Skeletal muscle satellite cell (primary cell): ENCODE measurements at regions not wholly inside any gene's neighbourhood (a gene's known extent, or its start where the extent isn't known, plus 50 kb on each side); places are given as distances from the start of the nearest gene placed in this dataset.
A peak's percentile ranks its signal among the peaks of the same experiment; 100 is the strongest.
"Not testable (repeated sequence)": the region's sequence is repeated elsewhere in the genome, so short reads cannot be mapped to it uniquely, and the experiment has no call there.

Experiments used
- H3K27me3 ChIP-seq: 2 replicates; pipeline ENCODE4 v1.7.0; 2013; ENCODE audit warnings: low read length; ENCODE audit not compliant: control insufficient read depth, insufficient read depth
- H3K36me3 ChIP-seq: 2 replicates; pipeline ENCODE4 v1.7.0; 2013; ENCODE audit warnings: mild to moderate bottlenecking, control low read depth, low read length; ENCODE audit not compliant: insufficient read depth
- H3K4me1 ChIP-seq: 2 replicates; pipeline ENCODE4 v1.7.0; 2013; ENCODE audit warnings: low read length; ENCODE audit not compliant: control insufficient read depth, insufficient read depth
- H3K4me2 ChIP-seq: 2 replicates; pipeline ENCODE4 v1.7.0; 2013; ENCODE audit warnings: mild to moderate bottlenecking, low read length
- H3K4me3 ChIP-seq: 2 replicates; pipeline ENCODE4 v1.7.0; 2013; ENCODE audit warnings: low read length
- H3K9ac ChIP-seq: 2 replicates; pipeline ENCODE4 v1.7.0; 2013; ENCODE audit warnings: mild to moderate bottlenecking, low read depth, low read length, moderate library complexity
- H3K9me3 ChIP-seq: replicated peaks from 2 replicates; pipeline ENCODE4 v1.7.0; 2013; ENCODE audit warnings: mild to moderate bottlenecking, control low read depth, low read length

DNA sequence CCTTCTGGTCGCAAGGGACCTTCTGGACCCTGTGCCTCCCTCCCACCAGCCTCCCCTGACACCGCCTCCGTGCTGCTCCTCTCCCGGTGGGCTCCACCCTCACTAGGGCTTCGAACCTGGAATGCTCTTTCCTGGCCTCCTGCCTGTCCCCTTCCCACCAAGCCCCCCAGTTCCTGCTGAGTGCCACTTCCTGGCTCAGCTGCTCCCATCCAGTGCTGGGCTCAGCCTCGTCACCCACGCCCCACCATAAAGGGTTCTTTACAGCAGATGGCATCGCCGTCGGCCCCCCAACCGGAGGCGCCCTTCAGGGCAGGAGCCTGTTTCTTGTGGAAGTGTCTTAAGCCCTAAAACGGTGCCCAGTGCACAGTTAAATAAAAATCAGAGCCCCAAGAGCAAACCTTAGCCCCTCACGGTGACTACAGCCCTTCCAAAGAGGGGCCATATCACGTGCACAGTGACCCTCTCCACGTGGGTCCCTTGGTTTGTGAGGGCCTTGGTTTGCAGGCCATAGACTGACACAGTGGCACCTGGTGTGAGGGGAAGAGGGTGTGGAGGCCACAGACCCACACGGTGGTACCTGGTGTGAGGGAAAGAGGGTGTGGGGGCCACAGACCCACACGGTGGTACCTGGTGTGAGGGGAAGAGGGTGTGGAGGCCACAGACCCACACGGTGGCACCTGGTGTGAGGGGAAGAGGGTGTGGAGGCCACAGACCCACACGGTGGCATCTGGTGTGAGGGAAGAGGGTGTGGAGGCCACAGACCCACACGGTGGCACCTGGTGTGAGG lies 111.4 kb downstream of the METRNL start:
- Histone ChIP-seq H3K4me3 (no peak overlapping the region), H3K9ac (peak overlapping the region; percentile 54), H3K9me3 (no peaks in the 10 kb centered on the region), H3K36me3 (no peaks in the 10 kb centered on the region), H3K4me2 (no peak overlapping the region), H3K27me3 (no peaks in the 10 kb centered on the region), H3K4me1 (peaks cover 61% of the 10 kb centered on the region)

DNA sequence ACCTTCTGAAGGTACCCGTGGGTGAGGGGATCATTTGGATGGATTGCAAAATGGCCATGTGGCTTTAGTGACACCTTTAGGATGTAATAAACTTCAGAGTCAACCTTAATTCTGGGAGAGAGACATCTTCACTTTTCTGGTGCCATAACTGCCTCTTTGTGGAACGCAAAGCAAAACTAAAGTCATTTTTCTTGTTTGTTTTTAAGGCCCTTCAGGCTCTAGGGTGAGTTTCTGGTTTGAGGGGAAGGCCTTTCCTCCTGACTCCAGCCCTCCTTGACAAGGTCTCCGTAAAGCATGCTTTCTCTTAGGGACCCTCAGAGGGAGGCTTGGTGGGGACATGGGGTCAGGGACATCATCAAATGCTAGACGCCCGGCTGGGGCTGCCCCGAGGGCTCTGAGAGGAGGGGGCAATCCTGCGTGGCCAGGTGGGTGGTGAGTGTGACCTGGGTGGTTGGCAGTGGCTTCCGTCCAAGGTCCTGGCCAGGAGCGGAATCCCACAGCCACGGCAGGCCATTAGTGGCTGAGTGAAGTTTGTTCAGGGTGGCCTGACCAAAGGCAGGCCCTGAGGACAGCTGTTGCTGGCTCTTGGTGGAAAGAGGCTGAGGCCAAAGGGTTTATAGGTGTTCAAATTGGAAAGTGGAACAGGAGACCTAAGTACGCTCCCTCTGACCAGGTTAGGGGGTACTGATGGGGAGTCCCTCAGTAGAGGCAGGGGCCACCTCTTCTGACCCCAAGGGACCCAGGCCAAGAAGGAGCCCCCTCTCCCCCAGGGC lies 112.2 kb downstream of the METRNL start:
- no peaks in the 10 kb centered on the region for H3K36me3 ChIP-seq
- no peaks in the 10 kb centered on the region for H3K27me3 ChIP-seq
- no peak overlapping the region for H3K4me2 ChIP-seq
- no peaks in the 10 kb centered on the region for H3K9me3 ChIP-seq
- peaks cover 69% of the 10 kb centered on the region for H3K4me1 ChIP-seq
- peak overlapping the region; percentile 54 for H3K9ac ChIP-seq
- H3K4me3 ChIP-seq, result no peak overlapping the region

DNA sequence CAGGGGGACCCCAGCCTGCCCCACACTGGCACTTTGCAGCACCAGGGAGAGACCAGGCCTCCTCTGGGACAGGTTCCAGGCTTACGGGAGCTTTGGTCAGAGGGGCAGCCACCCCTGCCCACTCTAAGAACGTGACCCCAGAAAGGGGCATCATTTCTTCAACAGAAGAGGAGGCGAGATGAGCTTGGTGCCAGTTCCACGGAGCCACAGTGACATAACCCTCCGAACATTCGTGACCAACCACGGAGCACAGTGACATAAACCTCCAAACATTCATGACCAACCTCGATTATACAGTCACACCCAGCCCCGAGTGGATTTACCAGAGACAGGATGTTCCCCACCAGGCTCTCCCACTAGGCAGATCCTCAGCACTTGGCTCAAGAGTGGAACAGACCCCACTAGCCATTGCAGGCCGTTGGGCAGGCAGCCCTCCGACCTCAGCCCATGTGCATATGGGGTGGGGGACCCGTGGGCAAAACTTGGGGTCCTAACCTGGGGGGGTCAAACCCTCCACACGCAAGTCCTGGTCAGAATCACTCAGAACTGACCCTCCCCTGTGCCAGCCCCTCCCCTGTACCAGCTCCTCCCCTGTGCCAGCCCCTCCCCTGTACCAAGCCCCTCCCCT lies 112.9 kb downstream of the METRNL start:
- Histone ChIP-seq H3K4me2 (peak overlapping the region; percentile 43), H3K9ac (peak overlapping the region; percentile 54), H3K36me3 (no peaks in the 10 kb centered on the region), H3K4me3 (no peak overlapping the region), H3K27me3 (no peaks in the 10 kb centered on the region), H3K9me3 (no peaks in the 10 kb centered on the region), H3K4me1 (peaks cover 74% of the 10 kb centered on the region)

DNA sequence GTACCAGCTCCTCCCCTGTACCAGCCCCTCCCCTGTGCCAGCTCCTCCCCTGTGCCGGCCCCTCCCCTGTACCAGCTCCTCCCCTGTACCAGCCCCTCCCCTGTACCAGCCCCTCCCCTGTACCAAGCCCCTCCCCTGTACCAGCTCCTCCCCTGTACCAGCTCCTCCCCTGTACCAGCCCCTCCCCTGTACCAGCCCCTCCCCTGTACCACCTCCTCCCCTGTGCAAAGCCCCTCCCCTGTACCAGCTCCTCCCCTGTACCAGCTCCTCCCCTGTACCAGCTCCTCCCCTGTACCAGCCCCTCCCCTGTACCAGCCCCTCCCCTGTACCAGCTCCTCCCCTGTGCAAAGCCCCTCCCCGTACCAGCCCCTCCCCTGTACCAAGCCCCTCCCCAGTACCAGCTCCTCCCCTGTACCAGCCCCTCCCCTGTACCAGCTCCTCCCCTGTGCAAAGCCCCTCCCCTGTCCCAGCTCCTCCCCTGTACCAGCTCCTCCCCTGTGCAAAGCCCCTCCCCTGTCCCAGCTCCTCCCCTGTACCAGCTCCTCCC lies 113.5 kb downstream of the METRNL start:
- not testable (repeated sequence) for H3K9me3 ChIP-seq, H3K4me2 ChIP-seq, H3K36me3 ChIP-seq, H3K4me3 ChIP-seq, H3K27me3 ChIP-seq, H3K9ac ChIP-seq
- peaks cover 74% of the 10 kb centered on the region for H3K4me1 ChIP-seq

DNA sequence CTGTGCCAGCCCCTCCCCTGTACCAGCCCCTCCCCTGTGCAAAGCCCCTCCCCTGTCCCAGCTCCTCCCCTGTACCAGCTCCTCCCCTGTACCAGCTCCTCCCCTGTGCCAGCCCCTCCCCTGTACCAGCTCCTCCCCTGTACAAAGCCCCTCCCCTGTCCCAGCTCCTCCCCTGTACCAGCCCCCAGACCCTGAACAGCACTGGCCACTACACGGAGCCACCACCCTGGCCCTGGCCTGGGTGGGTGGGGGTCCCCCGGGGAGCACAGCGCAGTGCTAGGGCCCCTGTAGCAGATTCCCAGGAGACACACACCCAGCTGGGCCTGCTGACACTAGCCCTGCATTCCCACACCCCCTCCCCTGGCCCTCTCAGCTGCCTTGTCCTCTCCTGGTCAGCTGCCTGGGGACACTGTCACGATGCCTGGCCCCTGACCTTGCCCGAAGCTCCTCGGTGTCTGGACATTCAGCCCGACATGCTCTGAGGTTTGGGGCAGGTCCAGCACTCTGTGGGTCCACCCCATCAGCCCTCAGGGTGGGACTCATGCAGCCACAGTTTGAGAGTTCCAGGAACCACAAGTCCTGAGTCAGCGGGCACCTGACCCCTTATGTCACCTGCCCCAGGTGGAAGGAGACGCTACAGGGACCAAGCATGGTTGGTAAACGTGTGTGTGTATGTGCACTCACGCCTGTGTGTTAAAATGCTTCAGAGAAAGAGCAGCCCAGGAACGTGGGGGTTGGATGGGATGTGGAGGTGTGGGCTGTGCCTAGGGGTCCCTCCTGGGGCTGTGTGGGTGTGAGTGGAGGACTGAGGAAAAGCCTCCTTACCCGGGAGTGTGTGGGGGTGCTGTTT lies 114.2 kb downstream of the METRNL start:
- H3K4me1 ChIP-seq, result peaks cover 78% of the 10 kb centered on the region
- H3K9me3 ChIP-seq, result no peaks in the 10 kb centered on the region
- no peaks in the 10 kb centered on the region for H3K36me3 ChIP-seq
- peak overlapping the region; percentile 87 for H3K9ac ChIP-seq
- peak overlapping the region; percentile 15 for H3K4me2 ChIP-seq
- H3K27me3 ChIP-seq, result no peaks in the 10 kb centered on the region
- H3K4me3 ChIP-seq, result peak overlapping the region; percentile 11

DNA sequence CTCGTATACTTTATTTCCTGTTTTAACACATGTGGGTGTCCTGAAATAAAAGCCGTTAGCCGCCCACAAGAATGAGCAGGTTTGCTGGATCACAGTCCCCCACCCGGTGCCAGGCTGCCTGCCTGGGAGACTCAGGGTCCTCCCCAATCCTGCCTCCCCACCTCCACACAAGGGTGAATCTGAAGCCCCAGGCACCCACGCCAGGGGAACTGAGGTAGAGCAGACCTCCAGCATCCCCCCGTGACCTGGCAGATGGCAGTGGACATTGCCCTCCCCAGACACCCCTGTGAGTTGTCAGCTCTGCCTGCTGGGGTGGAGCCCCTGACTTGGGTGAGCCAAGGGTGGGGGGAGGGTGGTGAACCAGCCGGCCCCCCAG lies 114.8 kb downstream of the METRNL start:
- H3K4me3 ChIP-seq, result no peak overlapping the region
- peaks cover 80% of the 10 kb centered on the region for H3K4me1 ChIP-seq
- no peaks in the 10 kb centered on the region for H3K27me3 ChIP-seq

DNA sequence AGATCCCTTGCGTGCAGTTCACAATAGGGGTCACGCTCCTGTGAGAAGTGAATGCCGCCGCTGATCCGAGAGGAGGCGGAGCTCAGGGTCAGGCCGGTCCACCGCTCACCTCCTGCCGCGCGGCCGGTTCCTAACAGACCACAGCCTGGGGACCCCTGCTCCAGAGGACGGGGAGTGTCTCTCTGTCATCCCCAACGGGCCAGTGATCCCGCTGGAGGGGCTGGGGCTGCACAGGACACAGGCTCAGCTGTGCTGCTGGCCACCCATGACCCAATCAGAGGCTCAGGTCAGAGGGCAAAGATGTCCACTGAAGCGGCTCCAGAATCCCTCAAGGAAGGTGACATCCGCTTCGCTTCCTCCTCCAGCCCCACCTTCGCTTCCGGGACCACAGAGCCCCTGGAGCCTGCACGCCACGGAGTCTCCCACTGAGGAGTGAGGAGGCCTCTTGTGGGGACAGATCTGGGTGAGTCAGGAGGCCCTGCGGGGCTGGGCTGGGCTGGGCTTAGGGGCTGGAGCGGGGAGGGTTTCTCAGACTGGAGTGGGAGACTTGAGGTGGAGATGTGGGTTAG lies 115.4 kb downstream of the METRNL start:
- Histone ChIP-seq H3K9me3 (no peaks in the 10 kb centered on the region), H3K36me3 (no peaks in the 10 kb centered on the region), H3K4me2 (peak overlapping the region; percentile 63), H3K27me3 (no peaks in the 10 kb centered on the region), H3K9ac (peak overlapping the region; percentile 87), H3K4me3 (peak overlapping the region; percentile 34), H3K4me1 (peaks cover 80% of the 10 kb centered on the region)

More for the DNA sequence above, 114.8 kb downstream of the METRNL start:
- no peaks in the 10 kb centered on the region for H3K9me3 ChIP-seq
- peak overlapping the region; percentile 15 for H3K4me2 ChIP-seq
- H3K36me3 ChIP-seq, result no peaks in the 10 kb centered on the region
- peak overlapping the region; percentile 87 for H3K9ac ChIP-seq

DNA sequence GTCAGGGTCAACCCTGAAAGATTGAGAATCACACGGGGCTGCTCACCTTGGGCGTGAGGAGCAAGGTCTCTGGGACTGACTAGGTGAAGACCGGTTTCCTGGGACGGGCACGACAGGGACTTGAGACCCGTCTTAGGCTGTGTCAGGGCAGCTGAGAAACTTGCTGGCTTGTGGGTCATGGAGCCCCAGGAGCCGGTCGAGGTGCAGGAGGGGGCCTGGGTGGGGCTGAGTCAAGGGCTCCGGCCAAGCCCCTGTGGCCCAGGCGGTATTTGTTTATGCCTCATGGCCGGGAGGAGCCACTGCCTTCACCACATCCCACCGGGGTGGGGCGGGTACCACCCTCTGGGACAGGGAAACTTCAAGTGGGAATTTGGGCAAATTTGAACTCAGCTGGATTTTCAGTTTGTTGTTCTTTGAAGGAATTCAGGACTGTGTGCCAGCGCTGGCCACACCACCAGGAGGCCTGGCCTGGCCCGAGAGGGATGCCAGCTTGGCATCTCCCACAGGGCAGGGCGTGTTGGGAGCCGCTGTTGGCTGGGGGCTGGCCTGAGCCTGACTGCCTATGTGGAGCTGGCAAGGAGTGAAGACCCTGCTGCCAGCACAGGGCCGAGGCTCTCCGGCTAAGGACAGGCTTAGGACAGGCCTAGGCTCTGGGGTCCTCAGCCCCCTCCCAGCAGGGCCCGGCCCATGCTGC lies 116.1 kb downstream of the METRNL start:
- no peaks in the 10 kb centered on the region for H3K9me3 ChIP-seq
- no peaks in the 10 kb centered on the region for H3K36me3 ChIP-seq
- H3K4me2 ChIP-seq, result peak overlapping the region; percentile 63
- peaks cover 80% of the 10 kb centered on the region for H3K4me1 ChIP-seq
- peak overlapping the region; percentile 34 for H3K4me3 ChIP-seq
- H3K9ac ChIP-seq, result peak overlapping the region; percentile 87
- no peaks in the 10 kb centered on the region for H3K27me3 ChIP-seq

DNA sequence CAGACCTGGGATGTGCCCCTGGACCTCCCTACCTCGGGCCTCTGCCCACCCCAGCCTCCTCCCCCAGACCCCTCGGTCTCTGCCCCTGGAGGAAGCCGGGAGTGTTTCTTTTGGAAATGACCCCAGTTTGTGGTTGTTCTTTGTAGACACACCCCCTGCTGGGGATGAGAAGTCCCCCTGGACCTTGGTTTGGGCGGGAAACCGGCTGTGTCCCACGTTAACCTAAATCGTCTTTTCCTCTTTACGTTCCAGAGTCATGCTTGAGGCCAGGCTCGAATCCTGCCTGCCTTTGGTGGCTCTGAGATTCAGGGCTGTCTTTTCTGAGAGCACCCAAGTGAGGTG lies 116.6 kb downstream of the METRNL start:
- Histone ChIP-seq H3K9me3 (no peaks in the 10 kb centered on the region), H3K36me3 (no peaks in the 10 kb centered on the region), H3K9ac (peak overlapping the region; percentile 87), H3K27me3 (no peaks in the 10 kb centered on the region), H3K4me2 (peak overlapping the region; percentile 63), H3K4me1 (peaks cover 80% of the 10 kb centered on the region), H3K4me3 (no peak overlapping the region)

DNA sequence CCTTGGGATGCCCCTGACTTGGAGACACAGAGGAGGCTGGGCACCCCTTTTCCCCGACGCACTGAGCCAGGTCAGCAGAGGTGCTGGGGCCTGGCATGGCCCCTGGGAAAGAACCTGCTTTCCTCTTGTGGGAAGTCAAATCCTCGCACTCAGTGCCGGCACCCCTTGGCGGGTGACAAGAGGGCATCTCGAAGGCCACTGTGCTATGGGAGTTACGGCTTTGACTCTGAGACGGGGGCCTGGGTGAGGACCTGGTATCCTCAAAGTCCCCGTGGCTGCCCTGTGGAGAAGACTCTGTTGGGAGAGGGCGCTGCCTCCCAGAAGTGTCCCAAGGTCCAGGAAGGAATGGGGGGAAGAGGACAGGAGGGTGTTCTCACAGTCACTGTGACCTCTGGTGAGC lies 117.0 kb downstream of the METRNL start:
- peak overlapping the region; percentile 63 for H3K4me2 ChIP-seq
- H3K27me3 ChIP-seq, result no peaks in the 10 kb centered on the region
- peaks cover 81% of the 10 kb centered on the region for H3K4me1 ChIP-seq
- no peaks in the 10 kb centered on the region for H3K36me3 ChIP-seq
- no peak overlapping the region for H3K4me3 ChIP-seq
- H3K9ac ChIP-seq, result peak overlapping the region; percentile 87
- no peaks in the 10 kb centered on the region for H3K9me3 ChIP-seq
